SIG-M5 treated with dmso at 0.1 percent for 504 hours (cell line): ENCODE measurements at regions not wholly inside any gene's neighbourhood (a gene's known extent, or its start where the extent isn't known, plus 50 kb on each side); places are given as distances from the start of the nearest gene placed in this dataset.

Source experiments
- DNase-seq: peaks from one replicate; lab custom pipeline; 2025; ENCODE audit not compliant: unreplicated experiment; lab: John Stamatoyannopoulos, UW

DNA sequence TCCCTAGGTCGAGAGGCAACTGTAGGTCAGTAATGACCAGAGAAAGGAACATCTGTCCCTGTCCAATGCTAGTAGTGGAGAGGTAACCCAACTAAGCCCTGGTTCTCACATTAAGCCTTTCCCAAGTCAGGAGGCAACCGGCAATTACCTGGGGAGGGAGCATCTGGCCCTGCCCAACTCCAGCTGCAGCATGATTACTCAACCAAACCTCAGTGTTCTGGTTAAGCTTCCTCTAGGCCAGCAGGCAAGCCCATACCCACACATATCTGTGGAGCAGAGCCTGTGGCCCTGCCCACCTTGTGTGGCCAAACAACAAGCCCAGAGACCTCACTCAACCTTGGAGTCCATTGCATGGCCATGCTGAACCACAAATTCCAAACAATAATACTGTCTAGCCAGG lies 220.8 kb upstream of the SLC24A2 start:
- no peak for DNase-seq

DNA sequence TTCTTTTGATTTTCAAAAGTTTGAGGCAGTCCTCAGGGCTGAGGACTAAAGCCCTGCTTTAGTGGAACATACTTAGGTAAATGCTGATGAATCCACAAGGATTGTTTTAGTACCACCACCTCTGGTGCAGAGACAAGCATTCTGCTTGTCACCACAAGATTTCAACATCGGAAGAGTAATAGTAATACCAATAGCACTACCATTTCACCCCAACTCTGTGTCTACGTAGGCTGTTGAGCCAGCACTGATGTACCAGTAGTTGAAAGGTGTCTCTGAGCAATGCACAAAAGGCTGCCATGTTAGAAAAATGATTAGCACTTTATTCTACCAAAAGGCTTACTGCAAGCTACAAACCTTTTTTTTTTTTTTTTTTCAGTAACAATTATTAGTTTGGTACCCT lies 213.2 kb upstream of the SLC24A2 start:
- DNase-seq, result no peak

DNA sequence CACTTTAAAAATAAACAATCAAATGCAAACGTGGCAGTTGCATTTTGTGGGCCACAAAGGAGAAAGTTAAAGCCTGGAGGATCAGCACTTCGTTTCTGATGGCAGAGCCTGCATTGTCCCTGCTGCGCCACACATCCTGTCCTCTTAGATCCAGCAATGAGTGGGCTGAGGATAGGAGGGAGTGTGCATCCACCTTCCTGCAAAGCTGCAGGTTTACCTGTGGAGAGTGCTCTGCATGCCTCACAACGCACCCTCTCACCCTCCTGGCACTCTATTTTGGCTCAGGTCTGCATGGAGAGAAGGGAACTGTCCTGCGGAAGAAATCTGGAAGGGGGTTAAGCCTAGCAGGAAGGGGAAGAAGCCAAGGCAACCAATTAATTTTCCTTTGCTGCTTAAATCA lies 212.2 kb upstream of the SLC24A2 start:
- no peak for DNase-seq

DNA sequence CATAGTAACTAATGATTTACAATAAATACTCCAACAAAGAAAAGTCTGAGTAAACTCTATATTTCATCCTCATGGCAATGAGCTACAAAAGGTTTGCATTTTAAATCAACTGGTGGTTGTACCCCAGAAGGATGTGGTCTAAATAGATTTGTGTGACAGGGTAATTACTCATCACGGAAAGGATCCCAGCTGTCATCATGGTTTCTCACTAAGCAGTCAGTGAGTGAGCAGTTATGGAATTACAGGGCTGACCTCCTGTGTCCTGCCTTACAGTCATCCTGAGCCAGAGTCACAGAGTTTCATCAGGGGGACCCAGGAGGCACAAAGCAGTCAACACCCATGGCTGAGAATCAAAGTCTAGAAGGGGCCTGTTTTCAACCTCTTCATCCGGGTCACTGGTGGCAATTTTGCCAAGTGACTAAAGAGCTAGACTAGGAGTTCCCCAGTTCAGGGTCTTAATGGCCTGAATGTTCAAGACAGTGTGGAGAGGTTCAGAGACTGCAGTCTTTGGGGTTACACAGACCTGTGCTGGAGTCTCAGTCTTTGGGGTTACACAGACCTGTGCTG lies 210.7 kb upstream of the SLC24A2 start:
- no peak for DNase-seq

DNA sequence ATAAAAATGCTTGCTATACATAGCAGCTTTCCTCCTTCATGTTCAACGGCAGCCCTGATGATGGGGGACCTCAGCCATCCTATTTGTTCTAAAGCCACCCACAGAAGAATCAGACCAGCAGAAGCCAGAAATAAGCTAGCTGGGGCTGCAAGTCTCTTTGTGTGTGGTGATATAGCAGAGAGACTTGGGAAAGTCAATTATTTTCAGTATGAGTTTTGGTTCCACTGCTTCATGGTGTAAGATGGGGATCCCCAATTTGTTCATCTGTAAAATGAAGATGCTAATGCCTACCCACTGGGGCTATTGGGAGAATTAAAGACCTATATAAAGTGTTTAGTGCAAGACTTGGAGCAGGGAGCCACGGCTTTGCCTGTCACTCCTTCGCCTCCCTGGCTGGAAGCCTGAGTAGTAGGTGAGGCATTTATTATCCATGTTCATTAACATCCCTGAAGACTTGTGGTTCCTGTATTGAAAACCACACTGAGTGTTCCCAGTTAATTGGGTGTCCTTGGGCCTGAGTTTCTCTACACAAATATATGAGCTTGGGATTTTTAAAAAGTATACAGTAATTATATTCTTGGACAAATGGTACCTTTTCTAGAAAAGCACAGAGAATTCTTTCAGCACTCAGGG lies 210.1 kb upstream of the SLC24A2 start:
- no peak for DNase-seq

DNA sequence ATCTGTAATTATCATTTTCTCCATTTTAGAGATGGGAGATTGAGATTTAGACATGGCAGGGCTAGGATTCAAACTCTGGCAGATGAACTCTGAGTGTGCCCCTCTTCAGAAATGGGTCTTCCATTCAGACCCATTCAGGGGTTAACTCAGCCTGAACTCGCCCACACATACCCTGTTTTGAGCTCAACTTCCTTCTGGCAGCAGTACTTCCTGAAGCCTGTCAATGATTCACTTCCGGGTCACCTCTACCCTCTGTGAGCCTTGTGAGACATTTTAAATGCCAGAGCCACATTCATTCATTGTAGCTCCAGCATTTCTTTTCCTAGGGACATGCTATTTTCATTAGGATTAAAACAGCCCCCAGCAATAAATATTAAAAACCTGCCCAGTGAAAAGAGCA lies 209.3 kb upstream of the SLC24A2 start:
- DNase-seq, result no peak

DNA sequence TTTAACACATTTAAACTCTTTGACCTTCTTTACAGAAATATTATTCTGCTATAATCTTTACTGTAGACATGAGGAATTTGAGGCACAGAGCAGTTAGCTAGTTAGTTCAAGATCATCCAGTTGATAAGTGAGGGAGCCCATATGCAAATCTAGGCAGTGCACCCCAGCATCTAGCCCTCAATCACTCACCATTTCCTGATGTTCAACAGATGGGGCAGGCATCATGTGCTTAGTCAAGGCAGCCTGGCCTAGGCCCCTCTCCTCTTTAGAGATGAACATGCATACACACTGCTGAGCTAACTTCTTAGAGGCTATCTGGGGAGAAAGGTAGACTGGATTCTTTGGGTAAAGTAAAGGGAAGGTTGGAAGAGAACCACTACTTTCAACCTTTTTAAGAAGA lies 206.8 kb upstream of the SLC24A2 start:
- DNase-seq, result no peak

DNA sequence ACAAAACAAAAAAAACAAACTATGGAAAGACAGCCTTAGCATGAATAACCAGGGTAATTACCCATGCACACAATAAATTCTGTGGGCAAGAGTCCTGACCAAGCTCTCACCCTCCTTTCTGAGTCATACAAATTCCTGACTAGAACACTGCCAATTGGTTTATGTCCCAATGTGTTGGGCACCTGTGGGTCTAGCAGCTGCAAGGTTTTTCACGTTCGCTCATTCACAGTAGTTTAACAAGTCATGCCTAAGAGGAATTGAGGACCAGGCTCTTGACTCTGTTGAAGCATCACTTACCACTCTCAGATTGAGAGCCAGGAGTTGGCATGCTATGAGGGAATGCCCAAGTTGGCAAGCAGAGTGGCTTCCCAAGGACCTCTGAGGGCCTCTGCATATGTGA lies 205.5 kb upstream of the SLC24A2 start:
- DNase-seq, result no peak

DNA sequence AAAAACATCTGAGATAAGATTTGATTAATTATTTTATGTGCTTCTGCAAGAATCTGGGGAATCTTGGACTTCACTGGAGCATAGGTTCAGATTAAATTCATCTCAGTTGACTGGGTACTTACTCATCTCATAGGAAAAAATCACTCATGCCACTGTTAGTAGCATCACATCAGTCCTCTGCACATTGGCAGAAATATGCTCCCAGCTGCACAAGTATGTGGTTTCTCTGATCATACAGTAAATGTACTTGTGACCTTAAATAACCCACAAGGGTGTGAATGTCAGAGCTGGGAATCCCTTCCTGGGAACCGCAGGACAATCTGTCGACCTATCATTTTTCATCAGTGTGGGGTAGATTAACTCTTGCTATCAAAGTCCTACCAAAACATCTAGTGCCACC lies 203.7 kb upstream of the SLC24A2 start:
- DNase-seq, result no peak

DNA sequence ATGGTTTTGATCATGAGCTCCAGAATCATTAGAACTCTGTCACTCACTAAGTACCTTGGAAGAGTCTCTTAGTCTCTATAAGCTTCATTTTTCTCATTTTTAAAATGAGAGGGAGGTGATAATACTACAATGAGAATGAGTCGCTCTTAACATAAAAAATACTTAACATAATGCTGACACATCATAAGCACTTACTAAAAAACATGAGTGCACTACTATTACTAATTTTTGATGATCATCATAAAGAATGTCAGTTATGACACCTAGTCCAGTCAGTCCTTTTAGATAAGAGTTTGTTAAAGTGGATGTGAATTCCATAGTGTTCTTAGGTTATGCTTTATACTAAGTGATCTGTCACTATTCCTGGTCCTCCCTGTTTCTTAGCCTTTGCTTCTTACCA lies 200.4 kb upstream of the SLC24A2 start:
- DNase-seq, result no peak

DNA sequence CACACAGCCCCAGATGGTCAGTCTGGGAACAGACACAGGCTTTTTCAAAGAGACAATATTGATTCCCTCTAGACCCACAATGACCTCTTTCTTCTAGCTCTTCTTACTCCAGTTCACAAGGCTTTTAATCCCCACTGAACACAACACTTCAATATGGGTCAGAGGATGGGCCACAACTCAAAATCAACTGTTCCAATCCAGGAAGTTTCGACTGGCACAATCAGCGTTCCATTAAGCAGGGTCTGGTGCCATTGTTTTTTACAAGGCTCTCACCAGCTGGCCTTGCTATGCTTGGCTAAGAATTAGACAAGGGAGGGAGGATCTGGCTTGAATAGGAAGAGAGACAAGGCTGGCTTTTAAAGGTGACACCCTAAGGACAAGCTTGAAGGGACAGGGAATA lies 199.4 kb upstream of the SLC24A2 start:
- DNase-seq, result no peak

DNA sequence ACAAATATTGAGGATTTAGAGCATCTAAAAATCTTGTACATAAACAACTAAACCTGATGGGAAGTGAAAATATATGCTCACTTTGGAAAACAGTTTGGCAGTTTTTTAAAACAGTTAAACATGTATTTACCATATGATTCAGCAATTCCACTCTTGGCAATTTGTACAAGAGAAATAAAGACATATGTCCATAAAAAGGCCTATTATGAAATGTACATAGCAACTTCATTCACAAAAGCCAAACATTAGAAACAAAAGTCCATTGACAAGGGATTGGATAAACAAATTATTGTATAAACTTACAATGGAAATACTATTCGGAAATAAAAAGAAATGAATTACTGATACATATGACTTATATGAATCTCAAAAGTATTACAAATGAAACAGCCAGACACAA lies 196.2 kb upstream of the SLC24A2 start:
- no peak for DNase-seq

DNA sequence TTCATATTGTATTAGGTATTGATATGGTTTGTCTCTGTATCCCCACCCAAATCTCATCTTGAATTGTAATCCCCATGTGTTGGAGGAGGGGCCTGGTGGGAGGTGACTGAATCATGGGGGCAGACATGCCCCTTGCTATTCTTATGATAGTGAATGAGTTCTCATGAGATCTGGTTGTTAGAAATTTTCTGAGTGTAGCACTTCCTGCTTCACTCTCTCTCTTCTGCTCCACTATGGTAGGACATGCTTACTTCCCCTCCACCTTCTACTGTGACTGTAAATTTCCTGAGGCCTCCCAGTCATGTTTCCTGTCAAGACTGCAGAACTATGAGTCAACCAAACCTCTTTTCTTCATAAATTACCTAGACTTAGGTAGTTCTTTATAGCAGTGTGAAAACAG lies 187.4 kb upstream of the SLC24A2 start:
- no peak for DNase-seq

DNA sequence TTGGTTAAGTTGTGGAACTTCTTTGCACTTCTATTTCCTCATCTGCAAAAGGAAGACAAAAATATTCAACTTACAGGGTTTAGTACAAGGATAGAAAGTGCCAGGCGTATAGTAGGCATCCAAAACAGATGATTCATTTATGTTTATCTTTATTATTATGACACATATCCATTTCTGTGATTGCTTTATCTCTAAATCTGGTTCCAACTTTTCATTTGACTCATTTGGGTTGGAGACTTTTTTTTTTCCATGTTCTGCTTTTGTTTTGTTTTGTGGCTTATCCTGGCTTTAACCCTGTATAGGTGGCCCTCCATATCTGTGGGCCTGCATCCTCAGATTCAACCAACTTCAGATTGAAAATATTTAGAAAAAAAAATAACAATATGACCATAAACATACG lies 186.7 kb upstream of the SLC24A2 start:
- DNase-seq, result no peak

DNA sequence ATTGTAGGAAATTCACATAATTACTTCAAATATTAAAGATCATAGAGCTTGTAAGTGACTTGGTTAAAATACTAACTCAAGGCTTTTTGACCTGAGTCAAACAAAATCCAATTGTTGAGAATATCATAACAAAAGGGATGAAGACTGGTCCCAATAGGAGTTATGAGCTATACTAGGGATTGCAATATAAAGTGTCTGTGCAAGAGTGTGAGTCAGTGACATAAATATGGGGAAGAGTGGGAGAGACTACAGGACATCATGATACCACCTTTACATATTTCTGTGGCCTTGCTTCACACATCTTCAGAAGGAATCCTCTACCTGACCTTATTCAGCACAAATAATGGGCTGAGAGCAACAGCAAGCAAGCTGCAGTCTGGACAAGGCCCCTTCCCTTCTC lies 180.9 kb upstream of the SLC24A2 start:
- no peak for DNase-seq

DNA sequence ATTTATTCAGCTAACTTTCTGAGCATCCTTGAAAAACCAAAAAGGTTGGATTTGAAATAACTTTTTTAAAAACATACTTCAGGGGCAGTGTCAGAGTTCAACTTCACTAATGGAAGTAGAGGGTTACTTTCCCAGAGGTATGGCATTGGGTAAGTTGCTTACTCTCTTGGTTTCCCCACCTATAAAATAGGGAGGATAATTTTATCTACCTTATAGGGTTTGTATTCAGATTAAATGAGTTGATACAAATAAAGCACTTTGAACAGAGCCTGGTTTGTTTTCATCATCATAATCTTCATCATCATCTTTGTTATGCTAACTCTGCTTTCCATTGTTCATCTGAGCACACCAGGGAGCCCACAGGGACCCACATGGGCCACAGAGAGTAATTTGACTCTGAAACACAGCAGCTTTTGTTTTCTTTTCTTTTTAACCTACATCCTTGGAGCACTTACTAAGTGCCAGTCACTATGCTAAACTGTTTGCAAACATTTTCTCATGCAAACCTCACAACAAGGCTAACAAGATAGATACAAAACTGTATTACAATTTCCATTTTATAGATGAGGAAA lies 179.1 kb upstream of the SLC24A2 start:
- no peak for DNase-seq

DNA sequence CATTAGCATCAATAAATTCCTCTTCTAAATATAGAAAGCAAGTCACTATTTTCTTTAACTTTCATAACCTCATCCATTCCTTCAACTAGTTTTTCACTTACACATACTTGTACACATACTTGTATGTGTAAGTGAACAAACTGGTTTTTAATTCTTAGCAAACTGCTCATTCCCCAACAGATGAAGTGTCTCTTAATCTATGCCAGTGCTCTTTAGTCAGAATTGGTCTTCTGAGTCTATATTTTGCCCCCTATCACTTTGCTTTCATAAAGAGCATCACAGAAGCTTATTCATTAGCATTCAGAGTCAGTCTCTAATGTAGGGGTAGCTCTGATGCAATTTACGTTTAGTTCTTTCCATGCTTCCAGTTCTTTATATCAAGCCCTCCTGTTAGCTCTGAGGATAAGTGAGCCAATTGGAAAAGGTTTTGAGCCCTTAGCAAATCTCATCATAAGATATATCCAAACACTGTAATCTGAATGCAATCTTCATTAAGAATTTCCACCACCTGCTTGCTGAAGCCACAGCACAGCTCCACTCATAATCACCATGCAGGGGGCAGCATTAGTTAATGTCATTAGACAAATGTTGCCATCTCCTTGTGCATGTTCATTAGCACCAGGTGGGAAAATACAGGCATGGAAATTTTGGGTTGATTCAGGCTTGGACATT lies 178.5 kb upstream of the SLC24A2 start:
- DNase-seq, result no peak

DNA sequence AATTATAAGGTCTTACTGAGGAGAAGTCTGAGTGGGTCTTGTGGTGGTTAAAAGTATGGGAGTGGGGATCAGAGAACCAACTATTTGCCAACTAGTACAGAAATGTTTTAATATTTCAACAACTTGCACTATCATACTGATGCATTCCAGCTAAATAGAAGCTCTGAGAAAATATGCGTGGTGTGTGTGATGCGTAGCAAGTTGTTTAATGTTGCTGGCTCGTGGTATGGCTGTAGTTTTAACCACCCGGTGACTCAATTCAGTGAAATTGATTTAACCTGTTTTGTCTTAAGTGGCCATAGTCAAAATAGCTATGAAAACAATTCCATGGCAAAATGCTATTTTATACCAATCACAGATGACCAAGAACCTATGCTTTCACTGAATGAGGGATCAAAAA lies 176.5 kb upstream of the SLC24A2 start:
- no peak for DNase-seq

DNA sequence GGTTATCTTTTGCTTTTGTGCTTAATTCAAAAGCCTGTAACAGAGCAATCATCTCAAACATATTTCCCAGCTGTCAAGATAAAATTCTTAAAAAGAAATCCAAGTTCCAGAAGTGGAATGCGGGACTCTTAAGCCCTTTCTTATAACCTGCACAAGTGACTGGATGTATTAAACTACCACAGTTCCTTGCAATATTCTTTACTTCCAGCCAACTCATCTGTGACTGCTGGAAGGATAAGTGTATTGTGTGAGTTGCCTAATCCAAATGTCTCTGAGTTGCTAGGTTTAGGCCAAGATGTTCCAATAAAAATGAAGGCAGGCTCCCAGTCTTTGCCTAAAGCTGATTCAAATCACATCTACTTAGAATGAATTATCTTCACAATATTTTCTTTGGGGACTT lies 159.2 kb upstream of the SLC24A2 start:
- DNase-seq, result no peak

DNA sequence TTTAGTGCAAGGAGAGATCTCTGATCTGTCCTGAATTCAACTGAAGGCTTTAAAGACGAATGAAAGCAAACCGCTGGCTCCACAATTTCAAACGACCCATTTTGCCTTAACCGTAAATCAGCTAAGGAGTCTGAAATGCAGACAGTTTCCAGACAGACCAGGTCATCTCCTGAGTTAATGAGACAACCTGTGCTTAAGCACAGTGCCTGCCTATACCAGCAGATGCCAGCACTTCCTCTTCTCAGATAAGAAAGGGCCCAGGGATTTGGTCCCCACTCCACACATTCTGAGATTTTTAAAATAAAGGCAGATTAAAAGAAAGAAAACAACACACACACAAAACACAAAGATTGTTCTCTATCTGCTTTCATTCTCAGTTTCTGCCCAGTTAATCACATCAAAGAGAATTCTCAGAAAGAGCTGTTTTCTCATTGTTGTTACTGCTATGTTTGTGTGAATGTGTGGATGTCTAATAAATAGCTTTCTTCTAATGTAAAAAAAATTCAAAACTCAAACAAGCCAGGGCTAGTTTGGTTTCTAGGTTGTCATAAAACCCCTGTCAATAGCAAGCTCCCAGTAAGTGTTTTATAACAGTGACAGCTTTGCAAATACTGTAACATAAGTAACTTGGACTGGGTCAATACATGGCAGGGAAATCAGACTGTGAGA lies 157.7 kb upstream of the SLC24A2 start:
- DNase-seq, result no peak

DNA sequence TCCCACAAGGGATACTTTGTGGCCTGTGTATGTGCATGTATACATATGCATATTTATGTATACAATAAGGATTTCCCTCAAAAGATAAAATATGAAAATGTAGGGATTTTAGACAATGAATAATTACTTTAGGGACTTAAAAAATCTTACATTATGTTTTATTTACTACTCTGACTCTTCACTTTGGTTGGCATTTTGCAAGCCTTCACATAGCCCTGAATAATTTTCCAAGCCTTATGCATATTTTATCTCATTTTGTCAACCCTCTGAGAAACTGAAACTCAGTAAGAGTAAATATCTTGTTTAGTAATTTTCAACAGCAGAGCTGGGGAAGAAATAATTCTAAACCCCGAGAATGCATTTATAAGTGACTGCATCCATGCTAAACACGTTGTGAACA lies 153.0 kb upstream of the SLC24A2 start:
- no peak for DNase-seq
